Thyroid gland (tissue), 4 donors: ENCODE measurements at regions not wholly inside any gene's neighbourhood (a gene's known extent, or its start where the extent isn't known, plus 50 kb on each side); places are given as distances from the start of the nearest gene placed in this dataset.
"Not testable (repeated sequence)": the region's sequence is repeated elsewhere in the genome, so short reads cannot be mapped to it uniquely, and the experiment has no call there.

Experiments used
- DNase-seq, 2 donors: peaks; one replicate each; pipeline ENCODE4 v3.0.0-alpha.2; 2019
- H3K27ac ChIP-seq, 3 donors: fragments of 200-600 bp; sonication (generic); 1 replicate in 2 of 3; 2 replicates in 1 of 3; pipeline ENCODE4 v1.5.1; 2016 to 2019; ENCODE audit warnings: mild to moderate bottlenecking in 1 of 3, moderate library complexity in 1 of 3
- H3K27me3 ChIP-seq: fragments of 200-600 bp; sonication (generic); one replicate; pipeline ENCODE4 v1.5.1; 2019
- H3K36me3 ChIP-seq, 2 donors: fragments of 200-600 bp; sonication (generic); one replicate each; pipeline ENCODE4 v1.5.1; 2016 to 2019
- H3K4me1 ChIP-seq, 2 donors: fragments of 200-600 bp; sonication (generic); one replicate each; pipeline ENCODE4 v1.5.1; 2017 to 2019
- H3K4me3 ChIP-seq, 3 donors: fragments of 200-600 bp; sonication (generic); replicated peaks in 1 of 3; 1 replicate in 2 of 3; 2 replicates in 1 of 3; pipeline ENCODE4 v1.5.1; 2016; ENCODE audit warnings: mild to moderate bottlenecking in 1 of 3
- H3K9me3 ChIP-seq: fragments of 200-600 bp; sonication (generic); one replicate; pipeline ENCODE4 v1.5.1; 2017
- CTCF ChIP-seq, 6 experiments: fragments of 200-600 bp in 3 of 6; fragments of 450-650 bp in 3 of 6; sonication (generic) in 3 of 6; IDR thresholded peaks; one replicate each; pipeline ENCODE4 v1.5.1; 2016 to 2019; ENCODE audit warnings: antibody characterized with exemption in 6 of 6, mild to moderate bottlenecking in 2 of 6, inconsistent platforms in 1 of 6, moderate library complexity in 1 of 6
- POLR2A ChIP-seq, 2 donors: fragments of 450-650 bp; IDR thresholded peaks; one replicate each; pipeline ENCODE4 v1.6.1; 2017; ENCODE audit warnings: antibody characterized with exemption in 2 of 2, mild to moderate bottlenecking in 2 of 2, moderate library complexity in 1 of 2
- whole genome bisulfite sequencing, 2 donors: methylation state at CpG; one replicate each; pipeline ENCODE4 v1.1.5; 2017; 5-methylcytosine and 5-hydroxymethylcytosine counted together
- intact Hi-C: fragments of 100-400 bp; cut with DNase I; formaldehyde crosslinking; loops from one replicate; pipeline ENCODE4 v1.15.1; 2023

GRCh38 chr5:136579238-136579637 lies 213.9 kb upstream of the TRPC7 start:
- Histone ChIP-seq H3K36me3 (no peaks in the 10 kb centered on the region), H3K4me1 (no peaks in the 10 kb centered on the region), H3K27me3 (no peaks in the 10 kb centered on the region), H3K4me3 (no peak overlapping the region), H3K9me3 (no peaks in the 10 kb centered on the region), H3K27ac (no peak overlapping the region)
- TF ChIP-seq POLR2A (IDR thresholded peaks at IDR 0.05) (no peak), CTCF (IDR thresholded peaks at IDR 0.05) (no peak)
- 72 to 74% methylated on average over 3 of the region's 3 CpGs for whole genome bisulfite sequencing, 2 donors
- intact Hi-C loops = no loop called here
- no peak for DNase-seq

- intact Hi-C loops, H3K27ac ChIP-seq: not testable (repeated sequence)
Measured at GRCh38 chr5:136569875-136570274, 204.5 kb upstream of the TRPC7 start.

GRCh38 chr5:136565457-136565856 lies 200.1 kb upstream of the TRPC7 start:
- DNase-seq, H3K36me3 ChIP-seq, intact Hi-C loops, H3K9me3 ChIP-seq, H3K4me1 ChIP-seq, H3K4me3 ChIP-seq, H3K27ac ChIP-seq, H3K27me3 ChIP-seq: not testable (repeated sequence)
- WGBS, 2 donors = 61 to 67% methylated on average over 3 of the region's 3 CpGs

More at GRCh38 chr5:136569875-136570274, 204.5 kb upstream of the TRPC7 start:
- H3K27me3 ChIP-seq, H3K9me3 ChIP-seq, H3K36me3 ChIP-seq, DNase-seq, H3K4me3 ChIP-seq, H3K4me1 ChIP-seq: not testable (repeated sequence)

- DNase-seq, H3K9me3 ChIP-seq, H3K4me3 ChIP-seq, intact Hi-C loops, H3K27me3 ChIP-seq, H3K36me3 ChIP-seq, H3K27ac ChIP-seq, H3K4me1 ChIP-seq: not testable (repeated sequence)
- WGBS, 2 donors = 86 to 91% methylated on average over 1 of the region's 1 CpG
Measured at GRCh38 chr5:136565050-136565449, 199.7 kb upstream of the TRPC7 start.

GRCh38 chr5:136564431-136564830 lies 199.1 kb upstream of the TRPC7 start:
- 83 to 92% methylated on average over 5 of the region's 5 CpGs for WGBS, 2 donors

GRCh38 chr5:136563489-136563888 lies 198.1 kb upstream of the TRPC7 start:
- Histone ChIP-seq H3K9me3 (no peaks in the 10 kb centered on the region), H3K27me3 (no peaks in the 10 kb centered on the region), H3K36me3 (no peaks in the 10 kb centered on the region), H3K27ac (no peak overlapping the region), H3K4me1 (peaks cover 6 to 11% of the 10 kb centered on the region in 2 donors), H3K4me3 (no peak overlapping the region)
- DNase-seq = no peak
- no peak for TF ChIP-seq POLR2A (IDR thresholded peaks at IDR 0.05)
- TF ChIP-seq CTCF (IDR thresholded peaks at IDR 0.05) = no peak
- 82 to 88% methylated on average over 6 of the region's 6 CpGs for WGBS, 2 donors
- intact Hi-C loops = no loop called here

More at GRCh38 chr5:136564431-136564830, 199.1 kb upstream of the TRPC7 start:
- H3K9me3 ChIP-seq, H3K36me3 ChIP-seq, H3K4me3 ChIP-seq, DNase-seq, H3K27me3 ChIP-seq, intact Hi-C loops, H3K27ac ChIP-seq: not testable (repeated sequence)
- peaks cover 6 to 11% of the 10 kb centered on the region in 2 donors for H3K4me1 ChIP-seq

GRCh38 chr5:136560126-136560525 lies 194.8 kb upstream of the TRPC7 start:
- DNase-seq = no peak
- intact Hi-C loops = no loop called here
- TF ChIP-seq POLR2A (IDR thresholded peaks at IDR 0.05) = no peak
- TF ChIP-seq CTCF (IDR thresholded peaks at IDR 0.05) = no peak
- WGBS, 2 donors = 30 to 42% methylated on average over 1 of the region's 1 CpG
- H3K27ac ChIP-seq = no peak overlapping the region
- H3K9me3 ChIP-seq = no peaks in the 10 kb centered on the region
- no peaks in the 10 kb centered on the region for H3K36me3 ChIP-seq
- no peaks in the 10 kb centered on the region for H3K27me3 ChIP-seq
- no peak overlapping the region for H3K4me3 ChIP-seq
- peaks cover 6 to 11% of the 10 kb centered on the region in 2 donors for H3K4me1 ChIP-seq
